Activated CD8-positive, alpha-beta T cell treated with anti-CD3 and anti-CD28 coated beads for 36 hours (primary cell): ENCODE measurements at regions not wholly inside any gene's neighbourhood (a gene's known extent, or its start where the extent isn't known, plus 50 kb on each side); places are given as distances from the start of the nearest gene placed in this dataset.

Source experiments
- ATAC-seq: fragments of 200-7000 bp; cut with Tn5 transposase; one replicate; pipeline ENCODE4 v1.10.0; 2021; ENCODE audit warnings: mild to moderate bottlenecking, moderate library complexity
- CTCF ChIA-PET: fragments of 350-600 bp; sonication (Branson Sonifier 250); formaldehyde crosslinking; loops from one replicate; lab custom pipeline; 2021; ENCODE audit warnings: antibody characterized with exemption; lab: Charles Lee
- POLR2A ChIA-PET: fragments of 350-600 bp; sonication (Branson Sonifier 250); formaldehyde crosslinking; loops from one replicate; lab custom pipeline; 2021; ENCODE audit warnings: antibody characterized with exemption; lab: Charles Lee
- DNase-seq: peaks from one replicate; pipeline ENCODE4 v3.0.0-alpha.2; 2020
- H3K27ac Mint-ChIP-seq: one replicate; pipeline ENCODE4 v1.8.0; 2021; ENCODE audit warnings: mild to moderate bottlenecking, mixed read lengths
- H3K27me3 Mint-ChIP-seq: one replicate; pipeline ENCODE4 v1.8.0; 2021; ENCODE audit warnings: mixed read lengths
- H3K36me3 Mint-ChIP-seq: one replicate; pipeline ENCODE4 v1.8.0; 2021; ENCODE audit warnings: low read depth, mixed read lengths
- H3K4me1 Mint-ChIP-seq: one replicate; pipeline ENCODE4 v1.8.0; 2021; ENCODE audit warnings: low read depth, mixed read lengths
- H3K4me3 Mint-ChIP-seq: one replicate; pipeline ENCODE4 v1.8.0; 2021; ENCODE audit warnings: mild to moderate bottlenecking, moderate library complexity, mixed read lengths
- H3K9me3 Mint-ChIP-seq: one replicate; pipeline ENCODE4 v1.8.0; 2021; ENCODE audit warnings: mixed read lengths
- CTCF ChIP-seq: fragments of 200-600 bp; IDR thresholded peaks from one replicate; pipeline ENCODE4 v1.8.0; 2022; ENCODE audit warnings: antibody characterized with exemption, mild to moderate bottlenecking
- intact Hi-C: fragments of 100-400 bp; cut with micrococcal nuclease; formaldehyde crosslinking; loops from one replicate; pipeline ENCODE4 v1.10.0; 2022

- Mint-ChIP-seq H3K36me3 (no peaks in the 10 kb centered on the region), H3K4me3 (no peak overlapping the region), H3K9me3 (no peaks in the 10 kb centered on the region), H3K27me3 (no peaks in the 10 kb centered on the region), H3K4me1 (no peaks in the 10 kb centered on the region), H3K27ac (no peak overlapping the region)
- no peak for TF ChIP-seq CTCF
- ChIA-PET POLR2A (no interaction called here), CTCF (interaction anchor here (1.1 kb wide), 1 partner anchor 28 kb away, joined by 3 read pairs; no protein-coding TSS in a partner anchor)
- no peak for DNase-seq
- no peak for ATAC-seq
- intact Hi-C loops: no loop called here
Observed at GRCh38 chr18:45241271-45241670, 374.0 kb upstream of the SLC14A2 start.

- no peak overlapping the region for H3K4me3 Mint-ChIP-seq
- H3K27ac Mint-ChIP-seq: no peak overlapping the region
- ChIA-PET CTCF (no interaction called here), POLR2A (no interaction called here)
- no peak for TF ChIP-seq CTCF
- DNase-seq: no peak
- intact Hi-C loops: no loop called here
- no peaks in the 10 kb centered on the region for H3K36me3 Mint-ChIP-seq
- no peaks in the 10 kb centered on the region for H3K4me1 Mint-ChIP-seq
- no peaks in the 10 kb centered on the region for H3K9me3 Mint-ChIP-seq
- ATAC-seq: no peak
- no peaks in the 10 kb centered on the region for H3K27me3 Mint-ChIP-seq
Observed at GRCh38 chr18:45241982-45242565, 373.2 kb upstream of the SLC14A2 start.

GRCh38 chr18:45243340-45244110 is 371.8 kb upstream of the SLC14A2 start:
- ChIA-PET POLR2A (no interaction called here), CTCF (no interaction called here)

GRCh38 chr18:45245091-45245511 is 370.2 kb upstream of the SLC14A2 start:
- Mint-ChIP-seq H3K36me3 (no peaks in the 10 kb centered on the region), H3K9me3 (no peaks in the 10 kb centered on the region), H3K4me1 (no peaks in the 10 kb centered on the region), H3K4me3 (no peak overlapping the region), H3K27ac (no peak overlapping the region), H3K27me3 (no peaks in the 10 kb centered on the region)
- intact Hi-C loops: no loop called here
- ATAC-seq: no peak
- no peak for TF ChIP-seq CTCF
- DNase-seq: no peak
- ChIA-PET POLR2A (no interaction called here), CTCF (interaction anchor here (1.2 kb wide), 1 partner anchor 32 kb away, joined by 3 read pairs; no protein-coding TSS in a partner anchor)

More at GRCh38 chr18:45243340-45244110, 371.8 kb upstream of the SLC14A2 start:
- no peak for TF ChIP-seq CTCF
- no peak for DNase-seq
- no peaks in the 10 kb centered on the region for H3K27me3 Mint-ChIP-seq
- H3K9me3 Mint-ChIP-seq: no peaks in the 10 kb centered on the region
- H3K4me3 Mint-ChIP-seq: no peak overlapping the region
- no peaks in the 10 kb centered on the region for H3K36me3 Mint-ChIP-seq
- no peak overlapping the region for H3K27ac Mint-ChIP-seq
- H3K4me1 Mint-ChIP-seq: no peaks in the 10 kb centered on the region
- intact Hi-C loops: no loop called here
- ATAC-seq: no peak

GRCh38 chr18:45248240-45248903 is 366.9 kb upstream of the SLC14A2 start:
- Mint-ChIP-seq H3K27me3 (peaks cover 3% of the 10 kb centered on the region), H3K9me3 (no peaks in the 10 kb centered on the region), H3K27ac (no peak overlapping the region), H3K4me1 (no peaks in the 10 kb centered on the region), H3K36me3 (no peaks in the 10 kb centered on the region), H3K4me3 (no peak overlapping the region)
- ATAC-seq: no peak
- ChIA-PET POLR2A (no interaction called here), CTCF (no interaction called here)
- intact Hi-C loops: no loop called here
- no peak for DNase-seq
- no peak for TF ChIP-seq CTCF
